ENCODE measurements at regions not wholly inside any gene's neighbourhood (a gene's known extent, or its start where the extent isn't known, plus 50 kb on each side); places are given as distances from the start of the nearest gene placed in this dataset.

DNA sequence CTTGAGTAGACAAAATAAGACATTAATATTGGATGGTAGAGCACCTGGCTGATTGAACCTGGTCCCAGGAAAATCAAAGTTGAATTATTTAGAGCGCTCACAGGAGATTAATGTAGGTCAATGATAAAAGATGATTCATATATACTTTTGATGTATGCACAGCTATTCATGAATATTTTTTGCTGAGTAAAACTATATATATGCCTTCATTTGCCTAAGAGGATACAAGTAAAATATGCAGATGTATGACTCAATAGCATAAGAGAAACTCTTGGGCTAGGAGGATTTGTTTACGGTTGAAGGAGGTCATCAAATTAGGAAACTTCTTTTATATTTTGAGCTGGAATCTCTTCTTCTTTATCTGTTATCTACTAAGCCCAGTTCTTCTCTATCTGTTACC is 202.7 kb upstream of the HS3ST1 start:
- H3K27ac ChIP-seq, result no peak overlapping the region
- no peak overlapping the region for H3K4me3 ChIP-seq
- DNase-seq (ENCODE audit: low spot score) (no peak), ATAC-seq (ENCODE audit: insufficient number of reproducible peaks, low FRiP score, low read depth) (no peak)
- TF ChIP-seq CTCF (IDR thresholded peaks at IDR 0.05), result no peak
- H3K9me3 ChIP-seq, result no peaks in the 10 kb centered on the region
- no peaks in the 10 kb centered on the region for H3K36me3 ChIP-seq
- no peaks in the 10 kb centered on the region for H3K27me3 ChIP-seq (replicated peaks; ENCODE audit: insufficient read depth)
- no peaks in the 10 kb centered on the region for H3K4me1 ChIP-seq (ENCODE audit: control insufficient read depth in 1 of 2, low read depth in 2 of 2)

- no peaks in the 10 kb centered on the region for H3K27me3 ChIP-seq (replicated peaks; ENCODE audit: insufficient read depth)
- H3K4me3 ChIP-seq, result no peak overlapping the region
- DNase-seq (ENCODE audit: low spot score) (no peak), ATAC-seq (ENCODE audit: insufficient number of reproducible peaks, low FRiP score, low read depth) (no peak)
- no peak for TF ChIP-seq CTCF (IDR thresholded peaks at IDR 0.05)
- no peak overlapping the region for H3K27ac ChIP-seq
- H3K4me1 ChIP-seq (ENCODE audit: control insufficient read depth in 1 of 2, low read depth in 2 of 2), result no peaks in the 10 kb centered on the region
- no peaks in the 10 kb centered on the region for H3K36me3 ChIP-seq
- H3K9me3 ChIP-seq, result no peaks in the 10 kb centered on the region
These were observed 199.5 kb upstream of the HS3ST1 start for GRCh38 chr4:11628093-11628725.

GRCh38 chr4:11626066-11626465 is 197.4 kb upstream of the HS3ST1 start:
- TF ChIP-seq CTCF (IDR thresholded peaks at IDR 0.05), result no peak
- DNase-seq (ENCODE audit: low spot score) (no peak), ATAC-seq (ENCODE audit: insufficient number of reproducible peaks, low FRiP score, low read depth) (no peak)
- no peak overlapping the region for H3K27ac ChIP-seq
- no peaks in the 10 kb centered on the region for H3K9me3 ChIP-seq
- H3K4me3 ChIP-seq, result no peak overlapping the region
- no peaks in the 10 kb centered on the region for H3K36me3 ChIP-seq
- H3K27me3 ChIP-seq (replicated peaks; ENCODE audit: insufficient read depth), result no peaks in the 10 kb centered on the region
- no peaks in the 10 kb centered on the region for H3K4me1 ChIP-seq (ENCODE audit: control insufficient read depth in 1 of 2, low read depth in 2 of 2)

DNA sequence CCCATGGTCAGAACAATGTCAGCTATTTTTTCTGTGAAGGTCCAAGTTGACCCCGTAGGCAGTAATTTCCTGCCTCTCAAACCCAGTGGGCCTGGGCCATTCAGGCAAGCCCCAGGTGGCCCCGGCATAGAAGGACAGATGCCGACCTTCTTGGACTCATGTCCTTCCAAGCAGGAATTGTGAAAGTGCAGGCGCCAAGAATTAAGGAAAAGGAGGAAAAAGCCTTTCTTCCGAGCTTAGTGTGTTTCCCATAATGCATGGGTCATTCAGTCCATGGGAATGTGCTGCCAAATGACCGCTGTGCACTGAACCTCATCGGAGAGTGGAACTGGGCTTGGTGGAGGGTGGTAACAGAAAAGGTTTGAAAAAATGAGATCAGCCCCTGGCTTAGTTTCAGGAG is 196.5 kb upstream of the HS3ST1 start:
- no peak overlapping the region for H3K27ac ChIP-seq

DNA sequence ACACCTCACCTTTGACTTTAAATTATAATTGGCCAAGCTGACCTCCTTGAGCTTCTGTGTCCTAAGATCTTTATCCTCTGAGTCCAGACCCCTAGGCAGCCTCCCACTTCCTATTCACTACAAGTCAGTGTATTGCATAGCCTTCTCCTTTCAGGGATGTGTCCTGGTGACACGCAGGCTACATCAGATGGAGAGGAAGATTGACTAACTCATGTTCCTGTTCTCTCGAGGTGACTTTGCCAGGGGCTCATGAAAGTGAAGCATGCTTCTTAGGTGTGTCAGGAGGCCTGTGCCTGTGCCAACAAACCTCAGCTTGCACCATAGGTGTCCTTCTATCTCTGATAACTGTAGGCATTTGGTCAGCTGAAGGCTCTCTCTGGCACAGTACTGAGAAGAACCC is 195.7 kb upstream of the HS3ST1 start:
- Histone ChIP-seq H3K4me1 (ENCODE audit: control insufficient read depth in 1 of 2, low read depth in 2 of 2) (no peaks in the 10 kb centered on the region), H3K9me3 (no peaks in the 10 kb centered on the region), H3K36me3 (no peaks in the 10 kb centered on the region), H3K4me3 (no peak overlapping the region), H3K27me3 (replicated peaks; ENCODE audit: insufficient read depth) (no peaks in the 10 kb centered on the region), H3K27ac (no peak overlapping the region)
- no peak for TF ChIP-seq CTCF (IDR thresholded peaks at IDR 0.05)
- ATAC-seq (ENCODE audit: insufficient number of reproducible peaks, low FRiP score, low read depth), result no peak
- no peak for DNase-seq (ENCODE audit: low spot score)

More for the DNA sequence above, 196.5 kb upstream of the HS3ST1 start:
- no peaks in the 10 kb centered on the region for H3K27me3 ChIP-seq (replicated peaks; ENCODE audit: insufficient read depth)
- H3K36me3 ChIP-seq, result no peaks in the 10 kb centered on the region
- H3K4me3 ChIP-seq, result no peak overlapping the region
- no peak for ATAC-seq (ENCODE audit: insufficient number of reproducible peaks, low FRiP score, low read depth)
- H3K4me1 ChIP-seq (ENCODE audit: control insufficient read depth in 1 of 2, low read depth in 2 of 2), result no peaks in the 10 kb centered on the region
- H3K9me3 ChIP-seq, result no peaks in the 10 kb centered on the region
- DNase-seq (ENCODE audit: low spot score), result no peak
- TF ChIP-seq CTCF (IDR thresholded peaks at IDR 0.05), result no peak
